ENCODE measurements at regions not wholly inside any gene's neighbourhood (a gene's known extent, or its start where the extent isn't known, plus 50 kb on each side); places are given as distances from the start of the nearest gene placed in this dataset.

DNA sequence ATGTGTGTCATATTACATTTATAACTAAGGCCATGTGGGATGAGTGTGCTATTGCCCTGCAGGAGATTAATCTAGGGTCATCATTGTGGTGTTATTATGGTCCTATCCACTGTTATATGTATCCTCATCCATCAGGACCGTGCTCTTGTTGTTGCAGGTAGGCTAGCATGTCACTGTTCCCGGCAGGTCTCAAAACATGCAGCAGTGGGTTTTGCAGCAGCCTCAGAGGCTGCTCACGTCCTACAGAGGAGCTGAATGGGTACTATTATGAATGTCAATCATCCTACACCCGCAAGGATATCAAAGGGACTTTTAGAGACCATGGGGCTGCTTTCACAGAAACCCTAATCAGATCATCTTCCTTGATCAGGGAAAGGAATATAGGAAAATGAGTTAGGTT lies 318.2 kb downstream of the SAMD5 start:
- no peak for FAIRE-seq
- DNase-seq (ENCODE audit: insufficient read length), result no peak
- TF ChIP-seq POLR2AphosphoS5 (IDR thresholded peaks at IDR 0.05; ENCODE audit: low read depth, low read length), result no peak
- TF ChIP-seq TAF1 (IDR thresholded peaks at IDR 0.05; ENCODE audit: borderline replicate concordance, low read depth, low read length), result no peak
- no peak for TF ChIP-seq POLR2A (IDR thresholded peaks at IDR 0.05; ENCODE audit: low read depth, low read length)

DNA sequence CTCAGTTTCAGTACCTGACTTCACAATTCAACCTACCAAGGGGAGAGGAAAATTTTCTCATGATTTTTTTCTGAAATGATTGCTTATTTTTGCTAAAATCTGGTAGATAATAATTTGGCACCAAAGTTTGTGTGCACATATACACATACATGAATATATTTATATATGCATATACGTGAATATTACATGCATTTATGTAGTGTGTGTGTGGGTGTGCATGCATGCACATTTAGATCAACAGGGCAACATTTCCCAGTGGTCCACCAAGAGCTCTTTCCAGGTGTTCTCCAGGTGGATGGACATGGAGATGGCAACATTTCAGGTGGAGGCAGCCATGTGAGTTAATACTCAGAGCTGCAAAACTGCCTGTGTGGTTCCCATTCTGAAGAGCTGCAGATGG lies 320.9 kb downstream of the SAMD5 start:
- FAIRE-seq (no peak), DNase-seq (ENCODE audit: insufficient read length) (no peak)
- TF ChIP-seq POLR2A (IDR thresholded peaks at IDR 0.05; ENCODE audit: low read depth, low read length) (no peak), POLR2AphosphoS5 (IDR thresholded peaks at IDR 0.05; ENCODE audit: low read depth, low read length) (no peak), TAF1 (IDR thresholded peaks at IDR 0.05; ENCODE audit: borderline replicate concordance, low read depth, low read length) (no peak)

DNA sequence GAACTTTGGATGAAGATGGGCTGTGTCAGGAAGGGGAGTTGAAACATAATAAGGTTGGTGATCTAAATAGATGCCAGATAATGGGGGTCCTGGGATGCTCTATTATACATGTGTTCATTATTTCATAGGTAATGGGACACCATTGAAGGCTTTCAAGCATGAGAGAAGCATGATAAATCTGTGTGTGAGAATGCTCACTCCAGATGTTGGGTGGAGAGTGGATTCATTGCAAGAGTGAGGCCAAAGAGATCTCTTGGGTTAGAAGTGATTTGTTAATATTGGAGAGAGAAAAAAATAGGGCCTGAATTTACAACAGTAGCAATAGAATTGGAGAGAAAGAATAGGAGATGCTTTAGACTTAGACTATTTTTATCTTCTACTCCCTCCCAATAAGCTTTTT lies 321.3 kb downstream of the SAMD5 start:
- TF ChIP-seq POLR2A (IDR thresholded peaks at IDR 0.05; ENCODE audit: low read depth, low read length), result no peak
- TF ChIP-seq TAF1 (IDR thresholded peaks at IDR 0.05; ENCODE audit: borderline replicate concordance, low read depth, low read length), result no peak
- TF ChIP-seq POLR2AphosphoS5 (IDR thresholded peaks at IDR 0.05; ENCODE audit: low read depth, low read length), result no peak
- FAIRE-seq, result no peak
- DNase-seq (ENCODE audit: insufficient read length), result no peak

DNA sequence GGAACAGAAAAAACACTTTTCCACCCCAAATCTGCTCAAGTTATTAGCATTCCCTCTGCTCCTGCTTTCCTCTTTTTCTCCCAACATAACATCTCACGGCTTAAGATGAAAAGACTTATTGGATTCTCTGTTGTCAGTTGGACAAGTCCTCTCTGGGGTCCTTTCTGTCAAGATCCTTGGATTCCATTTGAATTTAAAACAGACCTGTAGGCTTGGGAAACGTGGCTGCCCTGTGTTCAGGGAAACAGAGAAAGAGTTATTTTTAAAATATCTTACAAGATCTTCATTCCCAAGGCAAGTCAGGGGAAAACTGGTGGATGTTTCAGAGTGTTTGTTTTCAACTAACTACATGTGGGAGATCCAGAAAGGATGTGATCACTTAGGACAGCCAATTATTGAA lies 322.9 kb downstream of the SAMD5 start:
- no peak for TF ChIP-seq POLR2A (IDR thresholded peaks at IDR 0.05; ENCODE audit: low read depth, low read length)
- no peak for FAIRE-seq
- DNase-seq (ENCODE audit: insufficient read length), result no peak

- TF ChIP-seq TAF1 (IDR thresholded peaks at IDR 0.05; ENCODE audit: borderline replicate concordance, low read depth, low read length) (no peak), POLR2AphosphoS5 (IDR thresholded peaks at IDR 0.05; ENCODE audit: low read depth, low read length) (no peak), POLR2A (IDR thresholded peaks at IDR 0.05; ENCODE audit: low read depth, low read length) (no peak)
- DNase-seq (ENCODE audit: insufficient read length) (no peak), FAIRE-seq (no peak)
Observed at GRCh38 chr6:147833607-147834006, 325.1 kb downstream of the SAMD5 start.

GRCh38 chr6:147834084-147834776 lies 325.7 kb downstream of the SAMD5 start:
- FAIRE-seq, result no peak
- DNase-seq (ENCODE audit: insufficient read length), result no peak

GRCh38 chr6:147837540-147837939 lies 329.1 kb downstream of the SAMD5 start:
- DNase-seq (ENCODE audit: insufficient read length) (no peak), FAIRE-seq (no peak)
- TF ChIP-seq TAF1 (IDR thresholded peaks at IDR 0.05; ENCODE audit: borderline replicate concordance, low read depth, low read length) (no peak), POLR2A (IDR thresholded peaks at IDR 0.05; ENCODE audit: low read depth, low read length) (no peak), POLR2AphosphoS5 (IDR thresholded peaks at IDR 0.05; ENCODE audit: low read depth, low read length) (no peak)

More at GRCh38 chr6:147834084-147834776, 325.7 kb downstream of the SAMD5 start:
- TF ChIP-seq POLR2AphosphoS5 (IDR thresholded peaks at IDR 0.05; ENCODE audit: low read depth, low read length), result no peak
- TF ChIP-seq POLR2A (IDR thresholded peaks at IDR 0.05; ENCODE audit: low read depth, low read length), result no peak
- TF ChIP-seq TAF1 (IDR thresholded peaks at IDR 0.05; ENCODE audit: borderline replicate concordance, low read depth, low read length), result no peak

DNA sequence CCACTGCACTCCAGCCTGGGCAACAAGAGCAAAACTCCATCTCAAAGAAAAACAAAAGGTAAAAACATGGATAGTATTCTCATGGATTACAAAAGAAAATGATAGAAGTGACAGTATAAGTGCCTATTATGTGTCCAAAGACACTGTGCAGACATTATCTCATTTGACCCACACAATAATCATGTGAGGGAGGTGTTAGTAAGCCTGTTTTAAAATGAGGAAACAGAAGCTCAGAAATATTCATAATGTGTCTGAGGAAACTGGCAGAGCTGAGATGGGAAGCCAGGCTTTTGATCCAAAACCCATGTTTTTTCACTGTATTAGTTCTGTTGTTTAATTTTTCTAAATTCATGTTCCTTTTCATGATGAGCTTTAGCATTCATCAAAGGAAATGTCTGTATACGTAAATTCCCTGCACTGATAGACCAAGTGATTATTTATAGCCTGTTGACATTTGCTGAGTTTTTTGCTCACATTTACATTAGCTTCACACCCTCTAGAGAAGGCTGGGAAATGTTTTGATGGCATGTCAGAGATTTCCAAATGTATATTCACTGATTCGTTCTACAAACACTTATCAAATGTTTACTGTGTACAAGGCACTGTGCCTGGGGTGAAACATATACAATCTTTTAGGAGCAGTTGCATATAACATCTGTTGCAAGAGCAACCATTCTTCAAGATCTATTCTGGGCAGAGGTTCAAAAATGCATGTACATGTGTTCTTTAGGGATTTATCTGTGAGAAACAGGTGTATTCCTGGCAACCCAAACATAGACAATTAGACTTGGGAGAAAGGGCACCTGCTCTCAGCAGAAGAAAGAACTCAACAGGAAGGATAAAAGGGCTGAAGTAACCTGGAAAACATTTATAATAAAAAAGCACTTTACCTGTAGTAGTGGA lies 331.5 kb downstream of the SAMD5 start:
- FAIRE-seq, result no peak

DNA sequence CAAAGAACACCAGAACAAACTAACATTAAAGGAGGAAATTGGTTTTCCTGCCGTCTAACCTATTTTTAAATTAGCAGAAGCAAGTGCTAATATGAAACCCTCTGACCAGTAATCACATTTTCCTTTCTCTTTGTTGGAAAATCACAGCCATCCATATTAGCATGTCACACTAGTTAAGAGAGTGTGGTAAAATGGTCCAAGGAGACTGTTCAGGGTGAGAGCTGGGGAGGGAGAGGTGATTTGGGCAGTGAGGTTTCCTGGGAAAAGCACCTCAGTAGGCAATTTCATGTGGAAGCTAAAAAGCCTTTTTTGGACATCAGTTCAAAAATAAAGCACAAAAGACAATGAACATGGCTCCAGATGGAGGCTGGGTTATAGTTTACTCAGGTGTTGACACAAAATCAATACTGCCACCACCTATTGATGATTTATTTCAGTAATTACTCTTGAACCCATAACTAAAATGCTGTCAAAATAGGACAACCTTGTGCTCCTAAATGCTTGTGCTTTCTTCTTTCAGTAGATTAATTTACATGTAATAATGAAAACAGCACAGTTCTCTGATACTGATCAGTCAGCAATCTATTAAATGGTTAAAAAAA lies 333.2 kb downstream of the SAMD5 start:
- DNase-seq (ENCODE audit: insufficient read length) (no peak), FAIRE-seq (no peak)
- TF ChIP-seq TAF1 (IDR thresholded peaks at IDR 0.05; ENCODE audit: borderline replicate concordance, low read depth, low read length) (no peak), POLR2AphosphoS5 (IDR thresholded peaks at IDR 0.05; ENCODE audit: low read depth, low read length) (no peak), POLR2A (IDR thresholded peaks at IDR 0.05; ENCODE audit: low read depth, low read length) (no peak)

More for the DNA sequence above, 331.5 kb downstream of the SAMD5 start:
- TF ChIP-seq POLR2AphosphoS5 (IDR thresholded peaks at IDR 0.05; ENCODE audit: low read depth, low read length), result no peak
- TF ChIP-seq POLR2A (IDR thresholded peaks at IDR 0.05; ENCODE audit: low read depth, low read length), result no peak
- no peak for TF ChIP-seq TAF1 (IDR thresholded peaks at IDR 0.05; ENCODE audit: borderline replicate concordance, low read depth, low read length)
- no peak for DNase-seq (ENCODE audit: insufficient read length)

- FAIRE-seq, result no peak
Observed at GRCh38 chr6:147849401-147850330, 341.2 kb downstream of the SAMD5 start.

DNA sequence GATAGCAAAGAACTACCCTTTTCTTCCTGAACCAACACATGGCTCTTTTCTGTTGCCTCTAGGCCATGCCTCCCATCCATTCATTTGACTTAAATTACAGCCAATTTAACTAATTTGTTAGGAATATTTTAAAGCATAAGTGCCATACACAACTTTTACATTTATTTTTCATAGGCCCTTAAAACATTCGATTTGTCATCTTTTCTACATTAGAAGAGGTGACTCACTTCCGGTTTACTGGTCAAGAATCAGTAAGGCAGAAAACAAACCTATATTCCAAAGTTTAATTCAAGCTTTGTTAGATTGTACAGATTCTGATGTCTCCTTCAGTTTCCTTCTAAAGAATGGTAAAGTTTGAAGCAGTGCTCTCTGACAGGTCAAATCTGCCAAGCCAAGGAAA lies 344.3 kb downstream of the SAMD5 start:
- TF ChIP-seq POLR2AphosphoS5 (IDR thresholded peaks at IDR 0.05; ENCODE audit: low read depth, low read length), result no peak
- TF ChIP-seq TAF1 (IDR thresholded peaks at IDR 0.05; ENCODE audit: borderline replicate concordance, low read depth, low read length), result no peak
- TF ChIP-seq POLR2A (IDR thresholded peaks at IDR 0.05; ENCODE audit: low read depth, low read length), result no peak
- no peak for DNase-seq (ENCODE audit: insufficient read length)
- FAIRE-seq, result no peak

More at GRCh38 chr6:147849401-147850330, 341.2 kb downstream of the SAMD5 start:
- TF ChIP-seq TAF1 (IDR thresholded peaks at IDR 0.05; ENCODE audit: borderline replicate concordance, low read depth, low read length), result no peak
- TF ChIP-seq POLR2AphosphoS5 (IDR thresholded peaks at IDR 0.05; ENCODE audit: low read depth, low read length), result no peak
- no peak for TF ChIP-seq POLR2A (IDR thresholded peaks at IDR 0.05; ENCODE audit: low read depth, low read length)
- DNase-seq (ENCODE audit: insufficient read length), result no peak
